Right lung (tissue), 2 donors: ENCODE measurements at regions not wholly inside any gene's neighbourhood (a gene's known extent, or its start where the extent isn't known, plus 50 kb on each side); places are given as distances from the start of the nearest gene placed in this dataset.

Experiments
- DNase-seq, 2 donors: peaks; one replicate each; pipeline ENCODE4 v3.0.0-alpha.2; 2013

GRCh38 chr15:62834686-62835329 is 207.7 kb upstream of the TPM1 start:
- DNase-seq = no peak

- DNase-seq = no peak
These were observed 207.2 kb upstream of the TPM1 start for GRCh38 chr15:62835351-62835750.

DNA sequence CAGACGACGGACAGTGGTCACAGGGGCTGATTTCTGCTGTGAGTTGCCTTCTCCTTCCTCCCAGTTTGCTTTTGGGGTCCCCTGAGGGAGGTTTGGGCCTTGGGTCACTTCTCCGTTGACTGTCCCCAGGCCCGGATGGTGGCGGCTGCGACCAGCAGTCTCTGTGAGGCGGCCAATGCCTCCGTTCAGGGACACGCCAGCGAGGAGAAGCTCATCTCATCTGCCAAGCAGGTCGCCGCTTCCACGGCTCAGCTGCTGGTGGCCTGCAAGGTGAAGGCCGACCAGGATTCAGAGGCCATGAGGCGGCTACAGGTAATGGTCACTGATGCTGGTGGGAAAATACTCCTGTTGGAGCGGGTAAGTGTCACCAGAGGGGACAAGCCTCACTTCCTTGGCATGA is 206.8 kb upstream of the TPM1 start:
- DNase-seq = no peak

DNA sequence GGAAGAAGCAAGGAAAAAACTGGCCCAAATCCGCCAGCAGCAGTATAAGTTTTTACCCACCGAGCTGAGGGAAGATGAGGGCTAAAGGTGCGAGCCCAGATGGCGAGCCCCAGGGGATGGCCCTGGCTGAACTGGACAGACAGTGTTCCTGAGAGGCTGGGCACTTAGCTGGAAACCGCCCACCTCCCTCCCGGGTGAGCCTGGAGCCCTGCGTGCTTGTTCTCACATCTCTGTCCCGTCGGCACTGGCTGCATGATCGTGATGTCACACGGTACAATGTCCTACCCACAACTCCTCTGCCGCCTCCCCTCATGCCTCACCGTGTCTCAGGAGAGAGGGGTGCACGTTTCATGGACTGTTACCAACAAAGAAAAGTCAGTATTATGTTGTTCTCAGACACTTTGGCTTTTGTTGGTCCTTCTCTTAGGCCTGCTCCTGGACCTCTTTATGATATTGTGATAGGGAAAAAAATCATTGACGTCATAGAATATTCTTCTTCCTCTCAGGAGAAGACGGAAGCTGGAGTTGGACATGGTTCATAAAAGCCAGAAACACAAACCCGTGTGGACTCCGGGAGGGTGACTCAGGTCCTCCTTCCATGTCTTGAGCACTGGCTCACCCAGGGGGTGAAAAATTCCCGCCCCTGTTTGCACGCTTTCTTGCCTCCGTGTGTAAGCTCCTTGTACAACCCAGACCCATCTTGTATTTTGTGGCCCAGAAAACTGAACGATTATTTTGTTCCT is 201.8 kb upstream of the TPM1 start:
- DNase-seq = no peak

GRCh38 chr15:62841269-62841628 is 201.3 kb upstream of the TPM1 start:
- no peak for DNase-seq

DNA sequence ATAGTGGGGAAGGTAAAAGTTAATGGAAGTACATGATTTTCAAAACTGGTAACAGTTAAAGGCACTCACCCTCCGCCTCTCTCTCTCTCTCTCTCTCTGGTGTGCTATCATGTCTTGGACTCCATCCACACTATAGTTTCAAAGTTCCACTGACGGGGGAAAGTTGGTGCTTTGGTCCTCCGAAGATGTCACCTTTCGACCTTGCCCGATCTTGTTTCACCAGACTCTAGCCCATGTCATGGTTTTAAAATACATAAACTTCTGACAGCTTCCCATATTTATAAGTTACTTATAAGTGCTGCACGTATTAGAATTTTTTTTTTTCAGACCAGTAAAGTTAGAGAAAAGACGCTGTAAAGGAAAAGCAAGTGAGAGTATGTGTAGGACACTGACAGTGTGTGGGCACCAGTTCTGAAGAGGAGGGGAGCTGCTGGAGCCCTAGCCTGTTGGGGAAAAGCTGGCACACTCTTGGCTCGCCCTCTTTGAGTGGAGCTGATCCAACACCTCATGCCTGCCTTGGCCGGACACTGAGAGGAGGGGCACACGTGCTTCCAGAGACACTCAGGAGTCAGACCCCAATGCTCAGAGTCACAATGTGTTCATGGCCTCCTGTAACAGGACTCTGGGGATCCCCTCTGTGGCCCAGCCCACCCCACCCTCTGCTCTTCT is 200.5 kb upstream of the TPM1 start:
- no peak for DNase-seq

DNA sequence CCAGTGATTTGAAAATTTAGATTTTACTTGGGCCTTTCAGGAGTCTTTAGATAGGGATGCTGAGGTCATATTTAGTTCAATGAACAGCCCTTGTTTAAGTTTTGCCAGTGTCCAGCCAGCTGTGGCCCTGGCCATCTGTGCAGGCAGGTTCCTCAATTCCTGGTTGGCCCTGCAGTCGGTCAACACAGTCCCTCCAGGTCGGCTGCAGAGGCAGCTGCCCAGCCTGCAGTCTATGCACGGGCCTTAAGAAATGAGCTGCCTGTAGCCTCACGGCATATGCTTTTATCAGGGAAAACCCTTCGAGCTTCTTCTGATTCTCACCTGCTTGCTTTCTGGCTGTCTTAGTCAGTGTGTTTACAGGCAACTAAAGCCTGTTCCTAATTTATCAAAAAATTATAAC is 199.2 kb upstream of the TPM1 start:
- no peak for DNase-seq

DNA sequence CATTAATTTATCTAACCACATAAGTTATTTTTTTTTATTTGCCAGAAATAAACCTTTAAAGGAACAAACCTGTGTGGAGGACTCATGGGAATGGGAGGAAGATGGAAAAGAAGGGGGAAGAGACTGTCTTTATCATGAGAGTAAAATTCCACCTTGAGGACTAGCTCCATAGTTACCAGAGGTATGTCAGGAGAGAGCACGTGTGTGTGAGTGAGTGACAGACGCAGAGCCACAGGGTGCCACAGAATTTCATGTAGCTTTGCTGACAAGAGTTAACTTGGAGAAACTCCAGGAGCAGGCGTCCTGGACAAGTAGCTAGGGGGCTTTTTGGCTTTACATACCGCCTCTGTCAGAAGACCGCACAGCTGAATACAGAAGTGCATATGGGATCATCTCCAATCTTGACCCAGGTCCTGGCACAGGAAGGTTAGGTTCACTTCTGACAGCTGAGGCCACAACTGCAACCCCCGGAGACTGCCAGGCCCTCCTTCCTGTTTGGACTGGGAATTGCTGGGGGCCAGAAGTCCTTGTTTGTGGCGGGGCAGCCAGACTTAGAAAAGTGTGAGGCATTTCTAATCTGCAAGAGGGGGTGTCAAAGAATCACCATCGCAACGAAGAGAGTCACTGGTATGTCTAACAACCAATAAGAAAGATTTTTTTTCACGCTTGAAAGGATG is 197.8 kb upstream of the TPM1 start:
- DNase-seq = no peak

- no peak for DNase-seq
These were observed 197.1 kb upstream of the TPM1 start for GRCh38 chr15:62845241-62846126.

DNA sequence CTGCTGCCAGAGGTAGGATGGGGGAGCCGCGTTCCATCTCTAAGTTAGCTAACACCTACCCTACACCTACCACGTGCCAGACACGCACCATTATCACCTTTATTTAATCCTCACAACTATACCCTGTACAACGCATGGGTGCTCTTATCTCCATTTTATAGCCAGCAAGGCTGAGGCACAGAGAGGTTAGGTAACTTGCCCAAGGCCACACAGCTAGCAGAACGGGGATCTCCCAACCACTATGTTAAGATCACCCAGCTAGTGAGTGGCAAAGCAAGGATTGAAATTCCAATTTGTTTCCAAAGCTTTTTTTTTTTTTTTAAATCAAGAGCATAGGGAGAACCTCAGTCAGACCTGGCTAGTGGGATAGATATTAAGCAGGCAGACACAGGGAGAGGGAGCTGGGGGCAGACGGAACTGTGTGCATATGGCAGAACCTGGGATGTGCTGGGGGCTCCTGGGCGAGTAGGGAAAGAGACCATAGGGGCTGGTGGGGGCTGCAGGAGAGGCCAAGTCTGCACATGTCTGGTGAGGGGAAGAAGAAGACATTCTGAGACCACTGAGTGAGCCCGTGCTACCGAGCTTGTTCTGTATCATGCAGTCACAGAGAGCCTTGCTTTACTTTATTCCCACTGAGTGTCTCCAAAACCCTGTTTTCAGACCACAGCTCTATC is 196.3 kb upstream of the TPM1 start:
- no peak for DNase-seq

DNA sequence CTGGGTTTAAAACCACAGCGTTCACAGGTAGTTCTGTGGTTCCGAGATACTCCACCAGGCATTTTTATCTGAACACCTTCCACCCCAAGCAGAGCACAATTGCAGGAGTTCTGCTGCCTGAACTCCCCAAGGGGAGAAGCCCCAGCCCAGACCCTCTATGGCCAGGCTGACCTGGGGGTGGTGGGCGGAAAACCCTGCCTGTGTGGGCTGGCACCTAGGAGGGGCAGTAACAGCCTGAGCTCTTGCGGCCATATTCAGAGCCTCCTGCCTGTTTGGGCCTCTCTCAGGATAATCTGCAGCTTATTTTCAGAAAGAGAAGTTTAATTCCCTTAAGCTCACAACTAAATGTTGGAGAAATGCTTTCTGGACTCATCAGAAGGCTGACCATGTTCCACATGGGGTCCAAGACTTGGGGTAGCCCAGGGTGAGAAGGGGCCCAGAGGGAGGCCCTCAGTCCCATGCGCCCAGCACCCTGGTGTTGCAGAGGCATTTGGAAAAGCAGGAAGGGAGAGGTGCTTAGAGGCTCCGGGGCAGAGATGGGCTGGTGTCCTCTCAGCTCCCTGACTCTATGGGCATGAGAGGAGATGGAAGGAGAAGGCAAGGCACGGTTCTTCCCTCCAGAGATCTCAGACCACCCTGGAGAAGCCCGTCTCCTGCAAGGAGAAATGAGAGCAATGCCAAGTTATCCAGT is 195.6 kb upstream of the TPM1 start:
- no peak for DNase-seq

DNA sequence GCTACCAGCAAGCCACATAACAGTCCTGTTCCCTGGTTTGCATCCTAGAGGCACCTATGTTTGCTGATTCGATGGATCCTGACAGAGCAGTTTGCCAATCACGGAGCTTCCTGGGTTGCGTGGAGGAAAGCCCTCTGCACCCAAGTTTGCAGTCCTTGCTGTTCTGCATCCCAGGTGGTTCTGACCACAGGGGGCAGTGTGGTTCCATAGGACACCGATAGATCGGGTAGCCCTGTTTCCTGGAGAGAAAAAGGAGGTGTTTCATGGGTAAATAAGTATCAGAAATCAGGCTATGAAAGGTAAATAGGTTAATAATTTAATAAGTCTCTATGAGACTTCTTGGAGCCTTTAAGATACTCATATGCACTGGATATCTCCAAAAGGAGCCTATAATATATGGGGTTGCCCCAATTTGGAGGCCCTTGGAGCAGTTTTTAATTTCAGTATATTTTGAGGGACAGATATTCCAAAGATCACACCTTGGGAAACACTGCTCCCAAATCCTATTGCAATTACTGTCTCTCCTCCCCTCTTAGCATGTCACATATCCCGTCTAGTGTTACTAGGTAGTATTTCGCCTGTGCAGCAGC is 194.6 kb upstream of the TPM1 start:
- DNase-seq = no peak

DNA sequence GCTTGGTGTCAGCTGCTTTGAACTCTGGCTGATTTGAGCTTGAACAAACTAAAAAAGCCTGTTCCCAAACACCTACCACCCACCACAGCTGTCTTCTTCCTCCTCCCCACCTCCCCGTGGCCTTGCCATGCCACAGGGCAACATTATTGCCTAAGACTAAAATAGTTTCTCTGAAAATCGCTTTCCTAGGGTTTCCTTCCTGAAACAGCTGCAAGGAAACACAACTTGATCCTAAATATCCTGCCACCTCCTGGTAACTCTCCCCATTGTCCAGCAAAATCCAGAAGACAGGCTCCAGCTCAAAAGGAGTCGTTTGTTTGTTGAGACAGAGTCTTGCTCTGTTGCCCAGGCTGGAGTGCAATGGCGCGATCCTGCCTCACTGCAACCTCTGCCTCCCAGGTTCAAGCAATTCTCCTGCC is 193.9 kb upstream of the TPM1 start:
- no peak for DNase-seq

DNA sequence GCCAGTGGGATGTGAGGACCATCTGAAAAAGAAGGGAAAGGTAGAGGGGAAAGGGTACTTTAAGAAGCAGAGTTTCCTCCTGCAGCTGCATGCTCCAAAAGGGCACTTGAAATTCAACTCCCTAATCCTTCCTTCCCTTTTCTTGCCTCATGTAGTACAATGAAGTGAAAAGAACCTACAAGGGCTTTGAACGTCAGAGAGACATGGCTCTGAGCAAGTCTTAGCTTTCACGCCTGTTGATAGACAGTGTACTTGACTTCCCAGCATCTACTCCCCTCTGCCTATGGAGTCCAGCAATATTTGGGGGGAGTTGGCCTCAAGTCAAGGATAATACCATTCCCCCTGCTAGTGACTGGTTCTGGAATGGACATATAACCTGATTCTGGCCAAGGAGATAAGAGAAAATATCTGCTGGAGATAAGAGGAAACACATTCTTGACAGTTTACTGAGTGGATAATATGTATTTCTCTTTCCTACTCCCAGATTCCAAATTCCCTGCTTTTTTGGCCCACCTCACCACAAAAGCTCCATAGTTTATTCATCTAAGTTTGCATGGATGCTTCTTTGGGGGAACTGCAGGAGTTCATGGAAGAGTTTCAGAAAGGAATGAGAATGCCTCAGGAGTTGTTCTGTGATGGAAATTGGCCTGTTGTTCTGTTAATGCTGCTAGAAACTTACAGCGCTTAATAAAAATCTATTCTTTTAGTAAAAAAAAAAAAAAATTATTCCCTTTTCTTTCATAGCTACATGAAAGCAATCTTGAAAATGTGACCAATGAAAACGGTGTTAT is 193.0 kb upstream of the TPM1 start:
- DNase-seq = no peak

DNA sequence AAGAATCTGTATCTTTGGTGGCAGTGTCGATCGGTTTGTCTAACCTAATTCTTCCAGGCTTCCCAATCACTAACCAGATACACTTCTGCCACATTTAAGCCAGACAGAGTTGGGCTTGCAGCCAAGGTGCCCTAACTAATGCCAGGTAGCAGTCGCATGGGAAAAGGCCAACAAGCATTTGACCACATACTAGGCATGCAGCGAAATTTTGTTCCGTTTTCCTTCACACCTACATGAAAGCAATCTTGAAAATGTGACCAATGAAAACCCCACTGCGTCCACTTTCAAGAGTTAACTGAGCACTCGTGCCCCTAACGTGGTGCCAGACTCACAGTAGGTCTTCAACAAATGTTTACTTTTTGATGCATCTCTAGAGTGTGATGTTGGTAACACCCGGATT is 192.2 kb upstream of the TPM1 start:
- DNase-seq = no peak

- no peak for DNase-seq
These were observed 191.7 kb upstream of the TPM1 start for GRCh38 chr15:62850791-62851291.

DNA sequence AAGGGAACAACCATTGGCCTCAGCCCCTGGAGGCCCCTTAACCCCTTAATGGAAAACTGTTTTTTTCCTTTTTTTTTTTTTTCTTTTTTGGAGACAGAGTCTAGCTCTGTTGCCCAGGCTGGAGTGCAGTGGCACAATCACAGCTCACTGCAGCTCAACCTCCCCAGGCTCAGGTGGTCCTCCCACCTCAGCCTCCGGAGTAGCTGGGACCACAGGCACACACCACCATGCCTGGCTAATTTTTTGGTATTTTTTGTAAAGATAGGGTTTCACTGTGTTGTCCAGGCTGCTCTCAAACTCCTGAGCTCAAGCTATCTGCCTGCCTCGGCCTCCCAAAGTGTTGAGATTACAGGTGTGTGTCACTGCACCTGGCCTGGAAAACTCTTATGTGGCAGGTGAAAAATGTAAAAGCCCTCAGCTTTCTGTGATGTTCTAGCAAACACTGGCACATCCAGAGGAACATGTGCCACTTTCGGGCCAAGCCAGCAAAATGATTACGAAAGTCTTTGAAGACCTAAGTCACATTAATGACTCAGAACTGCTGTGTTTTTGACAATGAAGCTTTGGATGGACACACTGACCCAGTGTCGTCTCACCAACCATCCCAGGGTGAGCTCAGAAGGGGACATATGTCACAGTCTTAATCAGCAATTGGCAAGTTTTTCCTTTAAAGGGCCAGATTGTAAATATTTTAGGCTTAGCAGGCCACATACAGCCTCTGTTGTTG is 189.3 kb upstream of the TPM1 start:
- DNase-seq = no peak

GRCh38 chr15:62853841-62854225 is 188.7 kb upstream of the TPM1 start:
- no peak for DNase-seq
